GM21381 (cell line): ENCODE measurements at regions not wholly inside any gene's neighbourhood (a gene's known extent, or its start where the extent isn't known, plus 50 kb on each side); places are given as distances from the start of the nearest gene placed in this dataset.

ENCODE experiments used
- ATAC-seq: cut with Tn5 transposase; IDR thresholded peaks from one replicate; pipeline ENCODE4 v1.9.1; 2021; ENCODE audit warnings: mild to moderate bottlenecking, moderate library complexity; ENCODE audit not compliant: unreplicated experiment

DNA sequence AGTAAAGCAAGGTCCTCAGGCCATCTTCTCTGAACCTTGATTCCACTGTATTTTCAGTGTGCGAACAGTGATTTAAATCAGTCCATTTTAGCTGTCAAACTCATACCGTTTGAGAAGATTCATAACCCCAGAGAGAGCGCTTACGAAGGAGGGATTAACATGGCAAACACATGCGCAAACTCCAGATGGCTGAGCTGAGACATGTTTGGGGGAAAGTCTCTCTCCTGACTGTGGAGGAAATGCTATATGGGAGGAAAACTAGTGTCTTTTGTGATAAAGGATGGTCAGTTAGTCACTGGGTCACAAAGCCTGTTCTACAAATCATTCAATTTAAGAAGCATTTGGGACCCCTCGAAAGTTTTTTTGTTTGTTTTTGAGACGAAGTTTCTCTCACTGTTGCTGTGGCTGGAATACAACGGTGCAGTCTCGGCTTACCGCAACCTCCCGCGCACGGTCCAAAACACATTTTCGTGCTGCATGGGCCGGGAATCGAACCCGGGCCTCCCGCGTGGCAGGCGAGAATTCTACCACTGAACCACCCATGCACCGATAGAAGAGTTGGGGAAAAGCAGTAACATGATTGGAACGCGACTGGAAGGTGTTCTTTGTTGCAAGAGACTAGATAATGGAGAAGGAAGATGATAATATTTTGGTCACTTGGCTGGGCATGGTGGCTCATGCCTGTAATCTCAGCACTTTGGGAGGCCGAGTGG lies 58.4 kb upstream of the CXADR start:
- ATAC-seq: no peak

DNA sequence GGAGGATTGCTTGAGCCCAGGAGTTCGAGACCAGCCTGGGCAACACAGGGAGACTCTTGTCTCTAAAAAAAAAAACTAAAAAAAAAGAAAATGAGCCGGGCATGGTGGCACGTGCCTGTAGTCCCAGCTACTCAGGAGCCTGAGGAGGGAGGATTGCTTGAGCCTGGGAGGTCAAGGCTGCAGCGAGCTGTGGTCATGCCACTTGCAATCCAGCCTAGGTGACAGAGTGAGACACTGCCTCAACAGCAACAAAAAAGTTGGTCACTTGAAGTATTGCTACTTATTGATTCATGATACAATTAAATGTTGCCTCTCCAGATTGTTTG lies 57.9 kb upstream of the CXADR start:
- ATAC-seq: no peak

GRCh38 chr21:17455451-17455850 lies 57.4 kb upstream of the CXADR start:
- ATAC-seq: no peak

- ATAC-seq: no peak
Observed at GRCh38 chr21:17458279-17458678, 54.6 kb upstream of the CXADR start.

- ATAC-seq: no peak
Observed at GRCh38 chr21:17460094-17460493, 52.7 kb upstream of the CXADR start.

DNA sequence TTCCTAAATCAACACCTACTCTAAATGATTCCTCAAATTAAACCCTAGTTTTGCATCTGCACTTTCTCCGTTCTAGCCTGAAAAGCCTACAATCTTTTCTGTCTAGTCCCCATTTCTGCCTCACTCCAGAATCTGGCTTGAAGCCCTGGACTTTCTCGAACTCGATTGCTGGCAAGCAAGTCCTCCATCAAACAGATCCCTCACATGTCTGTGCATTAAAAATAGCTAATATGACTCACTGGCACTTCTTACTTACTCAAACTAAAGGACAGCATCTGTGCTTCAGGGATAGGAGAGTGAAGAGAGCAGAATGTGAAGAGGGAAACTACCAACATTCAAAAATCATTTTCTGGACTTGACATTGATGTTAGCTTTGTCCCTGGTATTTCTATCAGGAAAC lies 51.8 kb upstream of the CXADR start:
- no peak for ATAC-seq

DNA sequence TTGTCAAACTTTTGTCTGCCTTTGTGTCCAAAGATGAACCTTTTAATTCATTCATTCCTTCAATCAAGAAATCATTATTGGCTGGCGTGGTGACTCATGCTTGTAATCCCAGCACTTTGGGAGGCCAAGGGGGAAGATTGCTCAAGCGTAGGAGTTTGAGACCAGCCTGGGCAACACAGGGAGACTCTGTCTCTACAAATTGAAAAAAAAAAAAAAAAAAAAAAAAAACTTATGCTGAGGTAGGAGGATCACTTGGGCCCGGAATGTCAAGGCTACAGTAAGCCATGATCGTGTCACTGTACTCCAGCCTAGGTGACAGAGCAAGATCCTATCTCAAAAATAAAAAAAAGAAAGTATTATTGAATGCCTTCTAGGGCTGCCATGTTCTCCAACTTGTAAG lies 51.3 kb upstream of the CXADR start:
- no peak for ATAC-seq

GRCh38 chr21:17462276-17462981 lies 50.4 kb upstream of the CXADR start:
- ATAC-seq: no peak
